ENCODE measurements at regions not wholly inside any gene's neighbourhood (a gene's known extent, or its start where the extent isn't known, plus 50 kb on each side); places are given as distances from the start of the nearest gene placed in this dataset.

DNA sequence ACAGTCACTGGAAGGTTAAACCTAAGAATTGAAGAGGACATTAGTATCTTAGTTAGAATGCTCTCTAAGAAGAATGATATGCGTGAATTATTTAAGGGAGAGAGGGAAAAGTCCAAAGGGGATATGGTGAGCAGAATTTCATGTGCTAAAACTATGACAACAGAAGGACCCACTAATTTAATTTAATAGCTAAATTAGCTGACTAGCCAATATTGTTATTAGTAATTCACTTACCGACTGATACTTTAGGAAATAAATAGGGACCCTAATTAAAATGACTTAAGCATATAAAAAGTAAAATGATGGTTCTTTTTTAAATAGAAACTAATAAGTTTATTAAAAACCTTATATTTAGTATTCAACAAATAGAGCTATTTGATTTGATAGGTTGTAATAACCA, 179.6 kb downstream of the RASSF9 start:
- H3K4me1 ChIP-seq (ENCODE audit: low read depth, poor library complexity, severe bottlenecking) = no peaks in the 10 kb centered on the region
- H3K79me2 ChIP-seq (ENCODE audit: insufficient read depth, low read depth) = no peaks in the 10 kb centered on the region
- TF ChIP-seq, protein P1, sequence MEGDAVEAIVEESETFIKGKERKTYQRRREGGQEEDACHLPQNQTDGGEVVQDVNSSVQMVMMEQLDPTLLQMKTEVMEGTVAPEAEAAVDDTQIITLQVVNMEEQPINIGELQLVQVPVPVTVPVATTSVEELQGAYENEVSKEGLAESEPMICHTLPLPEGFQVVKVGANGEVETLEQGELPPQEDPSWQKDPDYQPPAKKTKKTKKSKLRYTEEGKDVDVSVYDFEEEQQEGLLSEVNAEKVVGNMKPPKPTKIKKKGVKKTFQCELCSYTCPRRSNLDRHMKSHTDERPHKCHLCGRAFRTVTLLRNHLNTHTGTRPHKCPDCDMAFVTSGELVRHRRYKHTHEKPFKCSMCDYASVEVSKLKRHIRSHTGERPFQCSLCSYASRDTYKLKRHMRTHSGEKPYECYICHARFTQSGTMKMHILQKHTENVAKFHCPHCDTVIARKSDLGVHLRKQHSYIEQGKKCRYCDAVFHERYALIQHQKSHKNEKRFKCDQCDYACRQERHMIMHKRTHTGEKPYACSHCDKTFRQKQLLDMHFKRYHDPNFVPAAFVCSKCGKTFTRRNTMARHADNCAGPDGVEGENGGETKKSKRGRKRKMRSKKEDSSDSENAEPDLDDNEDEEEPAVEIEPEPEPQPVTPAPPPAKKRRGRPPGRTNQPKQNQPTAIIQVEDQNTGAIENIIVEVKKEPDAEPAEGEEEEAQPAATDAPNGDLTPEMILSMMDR (conservative IDR thresholded peaks at IDR 0.05; ENCODE audit: low read depth, low read length) = no peak
- H2AFZ ChIP-seq (ENCODE audit: low read depth) = no peak overlapping the region
- H3K4me2 ChIP-seq = no peak overlapping the region
- H3K9ac ChIP-seq = no peak overlapping the region
- no peaks in the 10 kb centered on the region for H4K20me1 ChIP-seq (ENCODE audit: insufficient read depth)
- H3K27me3 ChIP-seq (ENCODE audit: insufficient read depth, low read depth) = no peaks in the 10 kb centered on the region
- no peak overlapping the region for H3K27ac ChIP-seq
- no peak overlapping the region for H3K4me3 ChIP-seq (IDR thresholded peaks at IDR 0.05; ENCODE audit: insufficient read depth, low read depth, low read length)
- no peaks in the 10 kb centered on the region for H3K36me3 ChIP-seq (ENCODE audit: insufficient read depth)

- TF ChIP-seq, protein P1 (conservative IDR thresholded peaks at IDR 0.05; ENCODE audit: low read depth, low read length) = no peak
- H4K20me1 ChIP-seq (ENCODE audit: insufficient read depth) = no peaks in the 10 kb centered on the region
- no peaks in the 10 kb centered on the region for H3K36me3 ChIP-seq (ENCODE audit: insufficient read depth)
- no peaks in the 10 kb centered on the region for H3K79me2 ChIP-seq (ENCODE audit: insufficient read depth, low read depth)
- no peak overlapping the region for H3K27ac ChIP-seq
- H3K4me3 ChIP-seq (IDR thresholded peaks at IDR 0.05; ENCODE audit: insufficient read depth, low read depth, low read length) = no peak overlapping the region
- H3K27me3 ChIP-seq (ENCODE audit: insufficient read depth, low read depth) = no peaks in the 10 kb centered on the region
- H3K4me1 ChIP-seq (ENCODE audit: low read depth, poor library complexity, severe bottlenecking) = no peaks in the 10 kb centered on the region
- H3K9ac ChIP-seq = no peak overlapping the region
- no peak overlapping the region for H3K4me2 ChIP-seq
- no peak overlapping the region for H2AFZ ChIP-seq (ENCODE audit: low read depth)
These were observed 179.0 kb downstream of the RASSF9 start for GRCh38 chr12:85657251-85657650.

- H4K20me1 ChIP-seq (ENCODE audit: insufficient read depth) = no peaks in the 10 kb centered on the region
- no peak overlapping the region for H3K27ac ChIP-seq
- no peaks in the 10 kb centered on the region for H3K4me1 ChIP-seq (ENCODE audit: low read depth, poor library complexity, severe bottlenecking)
- no peak overlapping the region for H3K9ac ChIP-seq
- TF ChIP-seq, protein P1 (conservative IDR thresholded peaks at IDR 0.05; ENCODE audit: low read depth, low read length) = no peak
- H3K4me3 ChIP-seq (IDR thresholded peaks at IDR 0.05; ENCODE audit: insufficient read depth, low read depth, low read length) = no peak overlapping the region
- H3K79me2 ChIP-seq (ENCODE audit: insufficient read depth, low read depth) = no peaks in the 10 kb centered on the region
- H3K4me2 ChIP-seq = no peak overlapping the region
- H3K27me3 ChIP-seq (ENCODE audit: insufficient read depth, low read depth) = no peaks in the 10 kb centered on the region
- H3K36me3 ChIP-seq (ENCODE audit: insufficient read depth) = no peaks in the 10 kb centered on the region
- H2AFZ ChIP-seq (ENCODE audit: low read depth) = no peak overlapping the region
These were observed 178.2 kb downstream of the RASSF9 start for GRCh38 chr12:85657836-85658630.

DNA sequence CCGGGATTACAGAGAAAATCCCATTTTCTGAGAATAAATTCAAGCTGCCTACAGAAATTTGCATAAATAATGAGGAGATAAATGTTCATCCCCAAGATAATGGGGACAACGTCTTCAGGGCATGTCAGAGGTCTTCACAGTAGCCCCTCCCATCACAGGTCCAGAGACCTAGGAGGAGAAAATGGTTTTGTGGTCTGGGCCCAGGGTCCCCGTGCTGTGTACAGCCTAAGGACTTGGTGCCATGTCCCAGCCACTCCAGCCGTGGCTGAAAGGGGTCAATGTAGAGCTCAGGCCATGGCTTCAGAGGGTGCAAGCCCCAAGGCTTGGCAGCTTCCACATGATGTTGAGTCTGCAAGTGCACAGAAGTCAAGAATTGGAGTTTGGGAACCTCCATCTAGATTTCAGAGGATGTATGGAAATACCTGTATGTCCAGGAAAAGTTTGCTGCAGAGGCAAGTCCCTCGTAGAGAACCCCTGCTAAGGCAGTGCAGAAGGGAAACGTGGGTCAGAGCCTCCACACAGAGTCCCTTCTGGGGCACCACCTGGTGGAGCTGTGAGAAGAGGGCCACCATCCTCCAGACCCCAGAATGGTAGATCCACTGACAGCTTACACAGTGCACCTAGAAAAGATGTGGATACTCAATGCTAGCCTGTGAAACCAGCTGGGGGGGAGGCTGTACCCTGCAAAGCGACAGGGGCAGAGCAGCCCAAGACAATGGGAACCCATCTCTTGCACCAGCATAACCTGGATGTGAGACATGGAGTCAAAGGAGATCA, 176.3 kb downstream of the RASSF9 start:
- Histone ChIP-seq H4K20me1 (ENCODE audit: insufficient read depth) (no peaks in the 10 kb centered on the region), H3K79me2 (ENCODE audit: insufficient read depth, low read depth) (no peaks in the 10 kb centered on the region), H3K4me2 (no peak overlapping the region), H3K36me3 (ENCODE audit: insufficient read depth) (no peaks in the 10 kb centered on the region), H3K9ac (no peak overlapping the region), H3K27me3 (ENCODE audit: insufficient read depth, low read depth) (no peaks in the 10 kb centered on the region), H3K4me3 (IDR thresholded peaks at IDR 0.05; ENCODE audit: insufficient read depth, low read depth, low read length) (no peak overlapping the region), H3K4me1 (ENCODE audit: low read depth, poor library complexity, severe bottlenecking) (no peaks in the 10 kb centered on the region), H2AFZ (ENCODE audit: low read depth) (no peak overlapping the region), H3K27ac (no peak overlapping the region)
- TF ChIP-seq, protein P1 (conservative IDR thresholded peaks at IDR 0.05; ENCODE audit: low read depth, low read length) = no peak

Data from KMS-11 (cell line).